ENCODE measurements at regions not wholly inside any gene's neighbourhood (a gene's known extent, or its start where the extent isn't known, plus 50 kb on each side); places are given as distances from the start of the nearest gene placed in this dataset.

DNA sequence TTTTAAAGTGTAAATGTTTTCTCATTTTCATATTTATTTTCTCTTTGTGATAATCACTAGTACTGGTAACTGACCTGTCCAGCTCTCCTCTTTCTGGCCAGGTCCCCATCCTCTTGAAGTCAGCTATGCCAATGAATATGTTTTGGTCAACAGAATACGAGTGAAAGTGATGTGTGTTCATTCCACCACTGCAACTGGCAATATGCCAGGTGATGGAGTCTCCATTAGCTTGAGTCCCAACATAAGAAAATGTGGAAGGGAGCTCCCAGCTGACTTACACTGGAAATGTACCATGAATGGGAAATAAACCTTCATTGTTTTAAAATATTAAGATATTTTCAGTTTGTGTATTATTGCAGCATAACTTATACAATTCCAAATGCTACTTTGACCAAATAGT, 75.8 kb downstream of the CCDC34 start:
- DNase-seq: no peak

DNA sequence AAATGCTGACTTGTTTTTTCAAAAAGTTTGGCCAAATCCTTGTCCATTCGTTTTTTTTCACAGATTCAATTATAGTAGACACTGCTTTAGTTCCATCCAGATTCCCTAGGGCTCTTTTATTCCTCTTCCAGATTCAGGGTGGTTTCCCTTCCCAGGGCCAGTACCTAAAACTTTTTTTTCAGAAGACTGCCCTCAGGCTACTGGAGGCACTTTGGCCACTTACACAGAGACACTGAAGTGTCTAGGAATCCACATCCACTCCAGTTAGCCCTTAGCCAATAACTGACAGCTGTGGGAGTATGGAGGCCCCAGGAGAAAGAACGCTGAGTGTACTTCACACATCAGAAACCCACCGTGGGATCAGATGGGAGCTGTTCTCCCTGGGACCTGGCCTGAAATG, 77.3 kb downstream of the CCDC34 start:
- no peak for DNase-seq

DNA sequence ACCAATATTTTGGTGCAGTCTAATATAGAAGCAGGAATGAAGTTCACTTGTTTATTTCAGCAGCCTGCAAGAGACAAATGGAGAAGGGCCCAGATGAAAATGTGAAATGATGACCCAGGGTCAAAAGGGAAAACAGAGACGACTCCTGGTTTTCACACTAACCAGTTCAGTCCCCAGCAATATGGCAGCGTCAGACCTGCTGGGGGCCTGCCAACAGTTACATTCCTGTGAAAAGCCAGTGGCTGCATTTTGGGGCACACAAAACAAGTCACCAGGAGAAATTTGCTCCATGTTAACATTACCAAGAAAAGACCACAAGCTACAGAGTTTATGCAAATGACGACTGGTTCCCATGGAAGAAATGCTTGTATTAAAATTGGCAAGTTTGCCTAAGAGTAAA, 80.2 kb downstream of the CCDC34 start:
- DNase-seq: no peak

DNA sequence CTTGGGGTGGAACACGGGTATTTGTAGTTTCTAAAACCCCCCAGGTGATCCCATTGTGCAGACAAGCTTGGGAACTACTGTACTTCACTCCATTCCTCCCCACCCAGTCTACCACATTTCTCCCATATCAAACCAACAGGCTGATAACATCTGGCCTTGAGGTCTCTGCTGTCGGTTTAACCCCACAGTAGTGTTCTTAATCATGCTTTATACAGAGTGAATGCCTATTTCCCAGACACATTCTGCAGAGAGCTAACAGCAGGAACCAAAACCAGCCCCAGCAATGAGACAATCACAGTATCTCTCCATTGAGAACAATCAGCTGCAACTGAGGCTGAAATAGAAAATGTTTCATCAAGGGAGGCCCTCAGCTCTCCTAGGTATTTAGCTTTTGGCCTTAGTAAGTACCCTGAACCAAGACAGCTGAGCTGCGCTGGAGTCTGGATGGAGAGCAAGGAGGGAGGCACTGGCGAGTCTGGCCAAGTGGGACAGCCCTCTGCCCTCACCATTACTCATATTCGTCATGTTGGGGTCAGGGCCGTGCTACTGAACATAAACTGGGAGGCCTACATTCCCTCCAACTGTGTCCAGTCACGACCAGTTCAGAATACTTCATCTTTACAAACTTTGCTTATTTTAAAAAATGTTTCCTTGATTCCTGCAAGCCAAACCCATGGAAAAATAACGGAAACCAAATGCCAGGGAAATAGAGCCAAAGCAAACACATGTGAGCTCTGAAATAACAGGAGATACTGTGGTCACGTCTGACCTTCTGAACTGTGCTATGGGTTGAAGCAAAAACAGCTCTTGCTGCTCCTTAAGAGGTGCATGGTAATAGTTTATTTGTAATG, 81.0 kb downstream of the CCDC34 start:
- peak; percentile 44 for DNase-seq

DNA sequence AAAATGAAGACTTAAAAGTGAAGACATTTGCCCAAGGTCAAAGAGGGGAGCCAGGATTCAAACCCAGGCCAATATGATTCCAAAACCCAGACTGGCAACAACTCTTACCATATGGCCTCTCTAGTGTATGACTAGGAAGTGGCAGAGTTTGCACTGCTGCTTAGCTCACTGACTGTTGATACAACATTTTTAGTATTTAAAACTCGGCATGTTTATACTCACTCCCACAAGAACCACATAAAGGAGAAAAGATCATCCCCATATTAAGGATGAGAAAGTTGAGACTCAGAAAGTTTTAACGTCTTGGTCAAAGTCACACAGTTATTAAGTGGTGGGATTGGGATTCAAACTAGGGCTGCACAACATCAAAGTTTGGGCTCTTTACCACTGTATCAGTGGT, 81.7 kb downstream of the CCDC34 start:
- no peak for DNase-seq

DNA sequence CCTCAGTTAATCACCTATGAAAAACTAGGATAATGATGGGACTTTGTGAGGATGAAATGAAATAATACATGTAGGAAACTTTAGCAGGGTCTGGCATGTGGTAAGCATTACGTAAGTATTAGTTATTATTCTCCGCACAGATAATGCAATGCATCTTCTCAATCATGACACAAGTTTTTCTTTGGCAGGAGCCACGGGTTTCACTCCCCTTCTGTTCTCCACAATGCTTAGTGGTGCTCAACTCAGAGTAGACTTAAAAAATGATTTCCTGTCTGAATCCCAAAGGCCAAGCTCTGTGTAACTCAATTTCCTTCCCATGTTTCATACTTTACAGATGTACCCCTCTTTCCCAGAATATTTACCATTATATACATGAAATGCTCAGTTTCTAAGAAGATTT, 82.9 kb downstream of the CCDC34 start:
- no peak for DNase-seq

DNA sequence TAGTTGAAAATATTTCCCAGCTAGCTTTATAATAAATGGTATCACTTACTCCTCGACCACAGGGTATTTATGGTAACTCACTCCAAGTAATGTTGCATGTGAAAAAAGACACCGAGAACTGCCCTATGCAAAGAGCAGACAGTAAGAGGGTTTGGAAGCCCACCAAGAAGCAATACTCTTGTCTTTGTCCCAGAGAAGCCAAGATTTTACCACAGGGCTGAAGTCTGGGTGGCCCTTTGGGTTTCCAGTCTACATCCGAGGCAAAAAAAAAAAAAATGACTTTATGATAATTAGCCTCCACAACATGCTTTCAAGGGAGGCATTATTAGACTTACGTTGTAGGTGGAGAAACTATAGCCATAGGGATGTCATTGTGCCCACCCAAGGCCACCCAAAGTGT, 83.6 kb downstream of the CCDC34 start:
- DNase-seq: no peak

DNA sequence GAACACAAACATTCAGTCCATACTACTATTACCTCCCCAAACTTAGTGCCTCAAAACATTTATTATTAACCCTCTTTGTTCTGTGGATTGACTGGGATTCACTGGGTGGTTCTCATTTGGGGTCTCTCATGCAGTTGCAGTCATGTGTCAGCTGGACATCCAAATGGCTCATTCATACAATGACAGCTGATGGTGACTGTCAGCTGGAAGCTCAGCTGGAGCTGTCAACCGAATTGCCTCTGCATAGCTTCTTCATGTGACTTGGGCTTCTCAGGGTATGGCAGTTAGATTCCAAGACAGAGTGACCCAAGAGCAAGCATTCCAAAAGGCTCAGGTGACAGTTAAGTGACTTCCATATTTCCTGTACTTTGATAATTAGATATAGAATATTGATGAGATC, 85.2 kb downstream of the CCDC34 start:
- DNase-seq: no peak

DNA sequence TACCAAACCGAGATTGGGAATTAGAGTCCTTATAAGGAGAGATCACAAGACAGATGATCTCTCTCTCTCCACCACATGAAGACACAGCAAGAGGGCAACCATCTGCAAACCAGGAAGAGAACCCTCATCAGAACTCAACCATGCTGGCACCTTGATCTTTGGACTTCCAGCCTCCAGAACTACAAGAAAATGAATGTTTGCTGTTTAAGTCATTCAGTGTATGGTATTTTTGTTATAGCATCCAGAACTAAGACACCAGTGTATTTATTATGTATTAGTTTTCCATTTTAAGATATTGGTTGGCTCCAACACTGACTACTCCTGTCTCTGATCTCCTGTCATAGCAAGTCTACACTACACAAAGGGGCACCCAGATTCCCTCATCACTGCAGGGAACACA, 86.9 kb downstream of the CCDC34 start:
- DNase-seq: no peak

DNA sequence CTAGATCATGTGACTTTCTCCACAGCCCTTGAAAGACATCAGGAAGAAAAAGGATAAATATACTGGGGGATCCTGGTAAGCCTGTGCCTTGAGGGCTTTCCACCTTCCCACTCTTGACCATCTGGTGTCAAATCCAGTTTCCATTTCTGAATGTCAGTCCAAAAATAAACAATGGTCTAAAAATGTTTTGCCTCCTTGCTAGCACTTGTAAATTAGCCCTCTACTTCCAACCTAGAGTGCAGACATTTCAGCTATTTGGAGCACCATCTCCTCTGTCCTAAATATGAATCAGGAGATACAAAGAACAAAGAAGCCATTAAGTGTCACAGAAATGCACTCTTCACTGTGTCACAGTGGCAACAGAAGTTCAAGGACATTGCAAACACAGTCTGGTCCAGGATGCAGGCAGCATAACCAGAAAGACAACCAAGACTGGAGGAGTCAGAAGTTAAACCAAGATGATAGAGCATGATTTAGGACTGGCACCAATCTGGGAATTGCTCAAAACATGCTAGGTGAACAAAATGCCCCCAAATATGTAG, 88.1 kb downstream of the CCDC34 start:
- no peak for DNase-seq

DNA sequence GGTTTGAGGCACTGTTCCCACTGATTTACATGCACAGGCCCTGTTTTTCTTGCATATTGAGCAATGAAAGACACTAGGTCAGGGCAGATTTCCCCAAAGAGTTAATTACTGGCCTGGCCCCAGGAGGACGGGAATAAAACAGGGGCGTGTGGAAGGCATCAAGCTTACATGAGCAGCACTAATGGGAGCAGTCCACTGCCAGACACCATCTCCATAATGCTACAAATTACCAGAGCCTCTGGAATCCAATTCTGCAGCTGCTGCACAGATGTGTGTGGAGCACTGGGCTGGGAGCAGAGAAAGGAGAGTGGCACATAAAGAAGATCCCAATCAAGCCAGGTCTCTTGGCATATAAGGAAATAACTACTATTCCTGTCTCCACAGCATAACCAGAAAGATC, 96.9 kb downstream of the CCDC34 start:
- no peak for DNase-seq

DNA sequence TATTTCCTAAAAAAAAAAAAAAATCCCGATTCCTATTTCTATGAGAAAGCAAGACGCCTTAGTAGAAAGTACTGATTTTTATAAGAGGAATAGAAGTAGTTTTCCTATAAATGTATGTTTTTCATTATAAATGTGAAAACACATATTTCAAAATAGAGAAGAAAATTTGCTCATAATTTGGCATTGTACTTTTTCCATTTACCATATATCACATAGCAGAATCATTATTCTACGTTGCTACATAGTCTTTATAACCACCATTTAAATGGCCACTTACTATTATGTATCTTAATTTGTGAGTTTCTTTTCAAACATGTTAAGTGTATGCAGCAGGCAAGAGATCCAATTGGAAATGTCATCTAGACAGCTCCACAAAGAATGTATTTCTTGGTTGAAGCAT, 99.0 kb downstream of the CCDC34 start:
- DNase-seq: no peak

DNA sequence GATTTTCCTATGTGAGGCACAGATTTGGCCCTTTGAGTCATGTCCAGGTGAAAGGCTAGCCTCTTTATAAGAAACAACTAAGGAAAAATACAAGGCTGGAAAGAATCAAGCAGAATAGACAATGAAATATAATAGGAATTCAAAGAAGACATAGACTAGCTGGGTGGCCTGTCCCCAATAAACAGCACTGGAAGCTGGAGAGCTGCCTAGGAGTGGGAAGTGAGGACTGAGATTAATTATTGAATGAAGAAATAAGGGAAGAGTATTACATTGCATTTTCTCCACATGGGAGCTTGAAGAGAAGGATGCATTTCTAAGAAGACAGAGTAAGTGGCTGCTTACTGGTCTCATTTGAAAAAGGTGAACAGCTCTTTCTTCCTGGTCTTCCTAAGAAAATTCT, 100.0 kb downstream of the CCDC34 start:
- DNase-seq: no peak

DNA sequence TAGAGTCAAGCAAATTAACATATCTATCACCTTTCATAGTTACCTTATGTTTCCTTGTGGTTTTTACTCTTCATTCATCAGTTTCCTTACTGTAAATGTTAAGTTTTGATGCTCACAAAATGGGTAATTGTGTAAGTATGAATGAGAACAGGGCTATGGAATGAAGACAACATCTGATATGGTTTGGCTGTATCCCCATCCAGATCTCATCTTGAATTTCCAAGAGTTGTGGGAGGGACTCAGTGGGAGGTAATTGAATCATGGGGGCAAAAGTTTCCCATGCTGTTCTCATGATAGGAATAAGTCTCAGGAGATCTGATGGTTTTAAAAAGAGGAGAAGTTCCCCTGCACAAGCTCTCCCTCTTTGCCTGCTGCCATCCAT, 107.6 kb downstream of the CCDC34 start:
- DNase-seq: peak; percentile 33

DNA sequence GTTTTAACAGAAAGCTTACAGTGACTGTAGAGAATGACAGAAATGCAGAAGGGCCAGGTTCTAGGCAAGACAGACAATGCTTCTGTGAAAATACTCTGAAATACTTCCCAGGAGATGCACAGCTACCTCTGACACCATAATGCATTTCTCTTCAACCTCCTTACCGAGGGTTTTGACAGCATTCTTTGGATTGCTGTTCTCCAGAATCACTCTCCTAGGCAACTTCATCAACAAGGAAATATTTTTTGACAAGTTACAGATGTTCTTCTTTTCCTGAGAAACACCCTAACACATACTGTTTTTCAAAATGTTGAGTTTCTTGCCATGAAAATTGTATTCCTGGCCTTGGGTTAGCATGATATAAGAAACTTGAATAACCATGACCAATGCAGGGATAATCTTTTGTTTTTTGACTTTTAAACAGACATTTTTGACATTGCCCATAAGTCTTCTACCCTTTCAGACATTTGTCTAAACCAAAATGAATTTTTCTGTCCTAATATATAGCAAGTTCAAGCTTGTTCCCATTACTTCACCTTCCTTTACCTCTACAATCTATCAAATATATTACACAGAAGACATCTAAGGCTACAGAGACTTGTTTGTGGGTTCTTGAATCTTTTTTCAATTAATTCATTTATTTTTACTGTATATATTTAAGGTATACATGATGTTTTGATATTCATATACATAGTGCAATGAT, 108.1 kb downstream of the CCDC34 start:
- DNase-seq: peak; percentile 29

DNA sequence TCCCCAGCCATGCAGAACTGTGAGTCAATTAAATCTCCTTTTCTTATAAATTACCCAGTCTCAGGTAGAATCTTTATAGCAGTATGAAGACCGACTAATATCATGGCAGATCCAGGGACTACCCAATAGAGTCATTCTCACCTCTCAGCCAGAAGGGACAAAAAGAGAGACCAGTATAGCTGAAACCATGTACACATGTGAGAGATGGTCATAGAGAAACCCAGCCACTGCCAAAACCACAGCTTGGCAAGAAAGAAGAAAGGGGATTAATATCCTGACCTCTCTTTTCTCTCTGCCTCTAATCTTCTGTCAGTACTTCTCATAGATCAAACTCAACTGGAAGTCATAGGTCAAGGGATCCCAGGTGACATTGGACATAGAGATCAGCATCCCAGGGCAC, 109.8 kb downstream of the CCDC34 start:
- DNase-seq: no peak

DNA sequence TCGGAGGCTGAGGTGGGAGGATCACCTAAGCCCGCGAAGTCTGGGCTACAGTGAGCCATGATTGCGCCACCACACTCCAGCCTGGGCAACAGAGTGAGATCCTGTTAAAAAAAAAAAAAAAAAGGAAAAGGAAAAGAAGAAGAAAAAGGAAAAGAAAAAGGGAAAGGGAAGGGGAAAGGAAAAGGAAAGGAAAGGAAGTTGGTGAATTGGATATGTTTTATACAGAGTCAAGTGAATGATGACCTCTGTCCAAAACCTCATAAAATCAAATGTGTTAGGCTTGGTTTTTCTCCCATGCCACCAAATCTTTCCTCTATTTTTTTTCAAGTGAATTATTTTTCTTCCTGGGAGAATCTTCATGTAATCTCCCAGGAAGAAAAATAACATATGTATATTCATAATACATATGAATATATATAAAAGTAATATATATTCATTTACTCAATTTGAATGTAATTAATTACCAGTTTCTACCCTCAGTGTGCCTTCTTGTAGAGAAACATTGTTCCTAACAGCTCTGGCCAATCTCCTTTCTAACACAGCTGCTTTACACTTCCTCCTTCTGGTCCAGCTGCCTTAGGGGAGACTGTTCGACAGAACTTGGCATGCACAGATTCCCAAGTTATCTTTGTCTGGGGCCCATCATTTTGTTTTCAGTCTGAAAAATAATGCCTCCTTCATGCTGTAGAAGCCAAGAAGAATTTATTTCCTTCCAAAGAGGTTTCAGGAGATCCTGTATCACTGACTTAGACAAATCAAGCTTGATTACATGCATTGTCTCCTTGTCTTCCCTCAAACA, 111.9 kb downstream of the CCDC34 start:
- DNase-seq: no peak

DNA sequence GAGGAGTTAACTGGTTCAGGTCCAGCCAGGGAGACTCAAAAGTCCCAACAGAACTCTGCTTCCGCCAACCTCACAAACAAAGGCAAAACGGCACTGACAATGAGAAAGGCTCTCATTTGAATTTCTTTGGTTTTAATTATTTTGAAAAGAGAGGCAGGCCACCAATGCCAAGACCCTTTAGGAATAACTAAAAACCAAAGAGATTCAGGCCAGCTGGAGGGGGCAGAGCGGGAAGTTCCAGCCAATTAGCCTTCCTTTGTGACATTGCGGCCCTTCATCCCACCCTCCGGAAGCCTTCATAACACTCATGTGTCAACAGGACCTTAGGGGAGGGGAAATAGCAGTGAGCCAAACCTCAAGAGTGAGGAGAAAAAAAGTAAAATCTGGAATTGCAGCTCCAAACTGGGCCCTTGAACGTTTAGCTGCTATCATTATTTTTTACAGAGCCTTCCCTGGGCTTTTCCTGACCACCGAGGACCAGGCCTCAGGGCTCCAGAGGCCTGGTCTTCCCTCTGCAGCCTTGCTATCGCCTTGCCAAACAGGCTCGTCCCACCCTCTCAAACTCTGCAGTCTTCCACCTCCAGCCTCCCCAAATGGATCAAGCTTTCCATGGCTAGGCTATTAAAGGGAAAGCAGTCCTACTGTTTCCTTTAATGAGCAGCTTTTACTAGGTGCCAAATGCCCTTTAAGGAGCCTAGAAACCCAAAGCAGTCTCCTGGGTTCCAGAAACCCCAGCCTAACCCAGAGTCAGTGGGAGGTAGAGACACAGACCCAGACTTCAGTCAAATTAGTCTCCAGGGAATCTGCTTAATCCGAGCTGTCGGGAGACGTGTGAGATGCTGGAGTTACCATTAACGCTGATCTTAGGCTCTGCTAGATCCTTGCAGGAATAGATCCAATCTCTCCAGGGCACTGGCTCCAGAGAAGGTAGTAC, 114.2 kb downstream of the CCDC34 start:
- DNase-seq: no peak

DNA sequence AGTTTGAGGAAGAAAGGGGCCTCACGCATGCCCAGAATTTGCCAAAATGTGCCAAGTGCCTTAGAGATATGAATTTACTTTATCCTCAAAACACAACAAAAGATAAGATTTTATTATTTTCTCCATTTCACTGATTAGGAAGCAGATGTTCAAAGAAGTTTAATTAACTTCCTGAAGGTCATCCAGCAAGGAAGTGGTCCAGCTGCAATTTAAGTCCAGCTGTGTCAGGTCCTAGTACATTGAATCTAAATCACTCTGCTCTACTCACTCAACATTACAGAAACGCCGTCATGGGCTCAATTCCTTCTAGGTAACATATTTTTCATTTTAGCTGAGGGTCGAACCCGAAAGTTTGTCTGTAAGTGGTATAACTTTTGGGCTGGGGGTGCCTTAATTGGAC, 115.4 kb downstream of the CCDC34 start:
- no peak for DNase-seq

DNA sequence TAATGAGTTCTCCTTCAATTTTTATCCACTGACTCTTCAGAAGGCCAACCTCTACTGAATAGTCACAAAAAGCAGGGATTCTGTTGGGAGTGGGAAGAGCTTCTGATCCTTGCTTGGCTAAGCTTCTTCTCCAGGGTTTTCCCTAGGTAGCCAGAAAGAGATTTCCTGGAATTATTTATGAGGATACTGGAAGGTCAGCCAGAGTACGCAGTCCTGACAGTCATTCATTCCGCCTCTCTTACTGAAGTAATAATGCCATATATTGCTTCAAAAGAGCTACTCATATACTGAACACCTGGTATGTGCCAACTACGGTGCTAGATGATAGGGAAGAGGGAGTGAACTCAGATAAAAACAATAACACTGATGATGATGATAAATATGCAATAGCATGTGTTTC, 116.1 kb downstream of the CCDC34 start:
- DNase-seq: no peak

DNA sequence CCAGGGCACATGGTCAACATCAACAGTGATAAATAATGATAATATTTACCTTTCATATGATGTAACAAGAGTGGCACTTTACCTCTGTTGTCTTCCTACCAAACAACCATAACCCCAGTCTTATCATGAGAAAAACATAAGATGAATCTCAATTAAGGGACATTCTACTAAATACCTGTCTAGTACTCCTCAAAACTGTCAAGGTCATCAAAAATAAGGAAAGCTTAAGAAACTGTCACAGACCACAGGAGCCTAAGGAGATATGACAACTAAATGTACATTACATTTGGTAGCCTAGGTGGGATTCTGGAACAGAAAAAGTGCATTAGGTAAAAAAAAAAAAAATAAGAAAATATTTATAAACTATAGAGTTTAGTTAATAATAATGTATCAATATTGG, 118.1 kb downstream of the CCDC34 start:
- DNase-seq: no peak

DNA sequence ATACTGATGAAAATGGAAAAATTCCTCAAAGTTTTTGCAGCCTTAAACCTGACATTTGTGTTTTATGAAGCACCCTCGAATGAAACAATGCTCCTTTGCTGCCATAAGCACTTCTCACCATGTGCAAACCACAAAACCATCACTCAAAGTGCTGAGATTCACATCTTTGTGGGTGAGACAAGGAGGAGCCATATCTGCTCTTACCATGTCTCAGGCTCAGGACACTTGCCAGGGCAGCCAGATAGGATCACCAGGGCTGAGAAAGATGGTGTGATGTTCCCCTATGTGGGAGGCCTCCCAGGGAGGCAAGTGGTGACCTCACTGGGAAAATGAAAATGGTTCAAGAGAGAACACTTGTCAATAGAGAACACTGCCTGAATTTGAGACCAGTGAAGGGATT, 120.4 kb downstream of the CCDC34 start:
- peak; percentile 58 for DNase-seq

Measured in NCI-H226 (cell line).